RCC 7860 (cell line): ENCODE measurements at regions not wholly inside any gene's neighbourhood (a gene's known extent, or its start where the extent isn't known, plus 50 kb on each side); places are given as distances from the start of the nearest gene placed in this dataset.

Experiments
- DNase-seq: peaks from one replicate; pipeline ENCODE4 v3.0.0-alpha.2; 2015; ENCODE audit warnings: low spot score
- FAIRE-seq: peaks from 2 replicates; lab custom pipeline; 2012; peaks lifted over from hg19 to GRCh38; lab: Jason Lieb, UNC

DNA sequence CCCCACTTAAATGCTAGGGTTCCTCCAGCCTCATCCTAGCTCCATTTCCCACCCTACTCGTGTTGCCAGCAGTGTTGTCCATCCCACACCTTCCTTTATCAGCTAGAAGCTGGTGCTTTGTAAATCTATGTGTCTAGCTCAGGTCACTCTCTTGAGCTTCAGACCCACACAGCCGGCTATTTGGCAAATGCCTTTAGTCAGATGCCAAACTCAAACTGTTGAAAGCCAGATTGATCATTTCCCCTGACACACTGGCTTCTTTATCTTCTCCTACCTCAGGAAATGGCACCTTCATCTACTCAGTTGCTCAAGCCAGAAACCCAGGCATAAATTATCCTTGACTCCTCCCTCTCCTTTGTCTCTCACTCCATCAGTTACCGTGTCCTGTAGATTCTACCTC is 61.5 kb upstream of the TPM1 start:
- no peak for DNase-seq
- no peak for FAIRE-seq

DNA sequence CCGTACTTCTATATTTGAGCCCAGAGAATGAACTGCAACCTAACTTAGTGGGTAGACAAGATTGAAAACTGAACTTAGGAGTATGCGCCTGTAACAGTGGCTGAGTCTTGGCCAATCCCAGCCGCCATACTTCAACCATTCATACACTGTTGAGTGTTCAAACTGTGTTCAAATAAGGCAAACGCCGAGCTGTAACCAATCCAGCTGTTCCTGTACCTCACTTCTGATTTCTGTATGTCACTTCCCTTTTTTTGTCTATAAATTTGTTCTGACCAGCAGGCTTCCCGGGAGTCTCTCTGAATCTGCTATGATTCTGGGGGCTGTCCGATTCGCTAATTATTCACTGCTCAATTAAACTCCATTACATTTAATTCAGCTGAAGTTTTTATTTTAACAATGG is 58.6 kb upstream of the TPM1 start:
- FAIRE-seq (no peak), DNase-seq (no peak)

DNA sequence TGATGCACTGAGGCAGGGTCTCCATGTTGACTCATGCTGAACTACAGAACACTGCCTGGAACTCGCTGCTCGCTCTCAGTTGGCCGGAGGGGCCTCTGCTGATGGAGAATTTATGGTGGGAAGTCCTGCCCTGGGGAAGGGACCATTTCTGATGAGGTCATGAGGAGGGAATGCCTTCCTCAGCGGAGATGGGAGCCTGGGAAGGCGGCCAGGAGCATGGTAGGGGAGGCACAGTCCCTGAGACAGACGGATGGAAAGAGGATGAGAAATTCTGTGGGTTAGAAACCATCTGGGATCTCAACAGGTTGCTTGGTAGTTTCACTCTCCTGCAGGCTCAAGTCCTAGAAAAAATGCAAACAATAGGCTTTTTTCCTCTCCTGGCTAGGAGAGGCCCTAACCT is 56.8 kb upstream of the TPM1 start:
- DNase-seq (no peak), FAIRE-seq (no peak)

DNA sequence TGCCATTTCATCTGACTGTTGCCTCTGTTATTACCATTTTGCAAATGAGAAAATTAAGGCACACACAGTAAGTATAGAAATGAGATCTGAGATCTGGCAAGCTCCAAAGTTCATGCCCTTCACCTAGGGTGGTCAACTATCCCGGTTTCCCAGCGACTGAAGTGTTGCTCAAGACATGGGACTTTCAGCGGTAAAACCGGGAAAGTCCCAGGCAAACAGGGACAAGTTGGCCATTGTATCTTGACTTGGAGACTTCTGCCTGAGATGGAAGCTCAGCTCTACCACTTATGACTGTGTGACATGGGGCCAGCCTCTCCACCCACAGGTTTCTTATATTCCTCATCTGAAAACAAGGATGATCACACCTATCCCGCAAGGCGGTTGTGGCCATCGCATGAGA is 55.6 kb upstream of the TPM1 start:
- FAIRE-seq (no peak), DNase-seq (no peak)

DNA sequence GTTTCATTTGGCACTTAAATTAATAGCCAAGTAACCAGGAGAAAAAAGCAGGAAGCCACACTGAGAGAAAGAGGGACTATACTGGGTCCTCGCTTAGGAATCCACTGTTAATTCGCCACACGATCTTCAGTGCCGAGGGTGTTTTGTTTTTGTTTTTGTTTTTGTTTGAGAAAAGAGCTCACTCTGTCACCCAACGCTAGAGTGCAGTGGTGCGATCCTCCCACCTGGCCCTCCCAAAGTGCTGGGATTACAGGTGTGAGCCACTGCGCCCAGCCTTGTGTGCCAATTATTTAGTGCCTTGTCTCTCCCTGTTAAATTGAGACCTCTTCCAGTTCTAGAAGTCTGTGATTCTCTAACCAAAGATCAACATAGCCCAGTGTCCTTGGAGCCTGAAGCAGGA is 53.8 kb upstream of the TPM1 start:
- no peak for FAIRE-seq

DNA sequence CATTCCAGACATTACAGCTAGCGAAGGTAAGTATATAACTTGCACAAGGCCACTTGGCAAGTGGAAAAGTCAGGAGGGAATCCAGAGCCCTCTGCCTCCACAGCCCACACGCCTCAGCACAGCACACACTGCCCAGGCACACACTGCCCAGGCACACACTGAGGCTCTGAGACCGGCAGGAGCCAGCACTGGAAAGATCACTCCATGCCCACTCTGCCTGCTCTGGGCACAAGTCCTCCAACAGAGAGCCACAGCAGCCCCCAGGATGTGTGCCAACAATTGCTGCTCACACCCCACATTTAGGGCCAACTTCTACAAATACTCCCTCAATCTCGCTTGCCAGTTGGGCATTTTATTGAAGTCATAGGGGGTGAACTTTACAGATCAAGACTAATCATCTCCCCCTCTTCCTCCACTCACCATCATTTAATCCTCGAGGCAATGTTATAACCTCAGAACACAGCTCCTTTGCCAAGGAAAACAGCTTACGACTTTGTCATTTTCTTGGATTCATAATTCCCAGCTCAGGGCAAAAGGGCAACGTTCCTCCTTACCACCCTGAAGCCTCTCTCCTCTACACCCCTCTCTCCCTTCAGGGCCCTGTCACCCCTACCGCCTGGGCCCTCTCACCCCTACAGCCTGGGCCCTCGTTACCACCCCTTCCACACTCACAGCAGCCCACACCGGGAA is 53.0 kb upstream of the TPM1 start:
- FAIRE-seq (no peak), DNase-seq (no peak)

More for the DNA sequence above, 53.8 kb upstream of the TPM1 start:
- no peak for DNase-seq

DNA sequence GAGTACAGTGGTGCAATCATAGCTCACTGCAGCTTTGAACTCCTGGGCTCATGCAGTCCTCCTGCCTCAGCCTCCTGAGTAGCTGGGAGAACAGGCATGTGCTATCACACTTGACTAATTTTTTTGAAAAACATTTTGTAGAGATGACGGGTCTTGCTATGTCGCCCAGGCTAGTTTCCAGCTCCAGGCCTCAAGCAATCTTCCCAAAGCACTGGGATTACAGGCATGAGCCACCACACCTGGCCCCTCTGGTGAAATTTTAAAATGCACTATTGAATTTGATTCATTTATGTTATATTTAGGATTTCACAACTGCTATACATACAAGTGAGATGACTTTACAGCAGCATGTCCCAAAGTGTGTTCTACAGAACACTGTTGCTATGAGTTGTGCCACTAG is 50.8 kb upstream of the TPM1 start:
- DNase-seq (no peak), FAIRE-seq (no peak)

DNA sequence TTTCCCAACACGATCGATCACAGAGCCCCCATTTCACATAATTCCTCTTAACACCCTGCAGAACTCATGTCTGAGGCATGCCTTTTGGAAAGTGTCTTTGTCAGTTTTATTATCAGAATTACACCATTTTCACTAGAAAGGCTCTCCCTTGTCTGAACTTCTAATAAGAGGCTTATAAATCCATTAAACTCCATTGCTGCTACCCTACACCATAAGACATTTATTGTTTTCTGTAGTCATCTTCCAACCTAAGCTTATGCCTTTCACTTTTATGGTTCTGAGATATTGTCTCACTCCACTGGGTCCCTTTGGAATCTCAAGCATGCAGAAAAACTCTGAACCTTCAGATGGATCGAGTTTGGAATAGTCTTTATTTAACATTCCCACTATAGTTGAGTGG is 50.2 kb upstream of the TPM1 start:
- DNase-seq (no peak), FAIRE-seq (no peak)
